ENCODE measurements at regions not wholly inside any gene's neighbourhood (a gene's known extent, or its start where the extent isn't known, plus 50 kb on each side); places are given as distances from the start of the nearest gene placed in this dataset.

DNA sequence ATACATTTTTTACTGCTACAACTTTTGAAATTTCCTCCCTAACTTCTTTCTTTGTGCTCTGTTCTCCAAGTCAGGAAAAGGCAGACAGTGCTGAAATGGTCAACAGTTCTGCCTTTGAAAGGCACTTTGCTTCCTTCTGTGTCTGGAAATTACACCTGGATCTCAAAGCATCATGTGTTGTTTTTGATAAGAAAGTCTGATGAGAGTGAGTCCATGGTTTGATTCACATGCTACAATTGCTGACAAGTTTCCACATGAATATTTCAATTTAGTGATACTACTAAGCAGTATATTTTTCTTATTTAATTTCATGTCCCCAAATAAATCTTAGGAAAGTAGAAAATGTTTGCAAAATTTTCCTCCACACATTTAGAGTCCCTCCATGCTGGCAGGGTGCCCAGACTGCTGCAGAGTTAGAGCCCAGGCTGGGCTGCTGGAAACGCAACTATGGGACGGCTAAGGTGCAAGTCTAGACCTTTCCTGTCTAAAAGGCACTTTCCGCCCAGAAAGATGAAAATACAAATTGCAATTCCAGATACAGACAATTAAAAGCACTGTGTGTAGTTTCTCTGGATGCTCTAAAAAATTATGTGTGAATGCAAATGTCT, 96.6 kb upstream of the RUNX1 start:
- Histone ChIP-seq H3K23ac (ENCODE audit: insufficient read length, low read depth, low read length) (no peak overlapping the region), H2BK12ac (ENCODE audit: insufficient read length, low read depth, low read length) (no peak overlapping the region), H4K5ac (ENCODE audit: insufficient read length, low read depth, low read length) (no peak overlapping the region), H2AFZ (ENCODE audit: low read length) (no peak overlapping the region), H2BK120ac (ENCODE audit: low read depth, low read length, poor library complexity, severe bottlenecking) (no peak overlapping the region), H2AK5ac (ENCODE audit: insufficient read length, low read length) (no peak overlapping the region), H4K91ac (ENCODE audit: insufficient read length, low read depth, low read length) (no peak overlapping the region), H3K4me1 (ENCODE audit: insufficient read depth, low read length) (no peaks in the 10 kb centered on the region), H3K4me2 (ENCODE audit: insufficient read depth, insufficient read length, low read length) (no peak overlapping the region), H3K14ac (ENCODE audit: insufficient read depth, low read length) (no peak overlapping the region), H3T11ph (ENCODE audit: low read length) (no peak overlapping the region), H3K27ac (ENCODE audit: insufficient read length, low read depth, low read length) (no peak overlapping the region), H4K20me1 (ENCODE audit: control insufficient read depth, insufficient read depth, insufficient read length) (no peaks in the 10 kb centered on the region), H3K56ac (ENCODE audit: insufficient read length, low read depth, low read length) (no peak overlapping the region), H3K9me3 (ENCODE audit: control insufficient read depth, low read depth, low read length) (no peaks in the 10 kb centered on the region), H2BK20ac (ENCODE audit: low read depth, low read length, poor library complexity, severe bottlenecking) (no peak overlapping the region), H3K27me3 (ENCODE audit: insufficient read depth, low read length) (no peaks in the 10 kb centered on the region), H3K9ac (ENCODE audit: extremely low read depth, insufficient read length, low read length) (no peak overlapping the region), H2BK5ac (ENCODE audit: insufficient read length, low read length) (no peak overlapping the region), H3K79me1 (ENCODE audit: insufficient read depth, low read depth, low read length, poor library complexity, severe bottlenecking) (no peaks in the 10 kb centered on the region), H3K4ac (ENCODE audit: low read depth, low read length) (no peak overlapping the region), H3K23me2 (ENCODE audit: insufficient read length, low read depth, low read length, poor library complexity, severe bottlenecking) (no peaks in the 10 kb centered on the region), H2BK15ac (ENCODE audit: low read depth, low read length) (no peak overlapping the region), H3K79me2 (ENCODE audit: insufficient read depth, low read length) (no peaks in the 10 kb centered on the region), H3K18ac (ENCODE audit: insufficient read length, low read depth, low read length) (no peak overlapping the region), H4K8ac (replicated peaks; ENCODE audit: insufficient read length, low read depth, low read length) (no peak overlapping the region)
- Mint-ChIP-seq H3K4me3 (no peak overlapping the region), H3K4me1 (no peaks in the 10 kb centered on the region), H3K27me3 (ENCODE audit: low read depth) (no peaks in the 10 kb centered on the region; the same call in 1 of the 2 replicates), H3K27ac (no peak overlapping the region), H3K9me3 (peaks cover 0 to 4% of the 10 kb centered on the region in 2 experiments; a peak in 1 of 5 replicates), H3K36me3 (ENCODE audit: insufficient read depth in 1 of 3, low read depth in 3 of 3) (peaks cover 0 to 7% (median 0%) of the 10 kb centered on the region in 3 experiments; a peak in 1 of 7 replicates)
- no CpG with 5 or more reads among the region's 3 CpGs for WGBS (ENCODE audit: extremely low coverage, insufficient read length, low lambda C conversion rate)
- TF ChIP-seq, protein P1, sequence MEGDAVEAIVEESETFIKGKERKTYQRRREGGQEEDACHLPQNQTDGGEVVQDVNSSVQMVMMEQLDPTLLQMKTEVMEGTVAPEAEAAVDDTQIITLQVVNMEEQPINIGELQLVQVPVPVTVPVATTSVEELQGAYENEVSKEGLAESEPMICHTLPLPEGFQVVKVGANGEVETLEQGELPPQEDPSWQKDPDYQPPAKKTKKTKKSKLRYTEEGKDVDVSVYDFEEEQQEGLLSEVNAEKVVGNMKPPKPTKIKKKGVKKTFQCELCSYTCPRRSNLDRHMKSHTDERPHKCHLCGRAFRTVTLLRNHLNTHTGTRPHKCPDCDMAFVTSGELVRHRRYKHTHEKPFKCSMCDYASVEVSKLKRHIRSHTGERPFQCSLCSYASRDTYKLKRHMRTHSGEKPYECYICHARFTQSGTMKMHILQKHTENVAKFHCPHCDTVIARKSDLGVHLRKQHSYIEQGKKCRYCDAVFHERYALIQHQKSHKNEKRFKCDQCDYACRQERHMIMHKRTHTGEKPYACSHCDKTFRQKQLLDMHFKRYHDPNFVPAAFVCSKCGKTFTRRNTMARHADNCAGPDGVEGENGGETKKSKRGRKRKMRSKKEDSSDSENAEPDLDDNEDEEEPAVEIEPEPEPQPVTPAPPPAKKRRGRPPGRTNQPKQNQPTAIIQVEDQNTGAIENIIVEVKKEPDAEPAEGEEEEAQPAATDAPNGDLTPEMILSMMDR (conservative IDR thresholded peaks at IDR 0.05), result no peak
- no peak for DNase-seq

All from H9 (cell line).